GM12875 (cell line): ENCODE measurements at regions not wholly inside any gene's neighbourhood (a gene's known extent, or its start where the extent isn't known, plus 50 kb on each side); places are given as distances from the start of the nearest gene placed in this dataset.

Experiments
- H3K4me3 ChIP-seq: one replicate; pipeline ENCODE4 v1.5.1; 2011; ENCODE audit warnings: low read depth, low read length, control low read depth
- TF ChIP-seq, protein P1 (sequence below): IDR thresholded peaks from 2 replicates; pipeline ENCODE4 v1.5.1; 2011; ENCODE audit warnings: low read depth, mild to moderate bottlenecking, control low read depth, inconsistent platforms, low read length, moderate library complexity, borderline replicate concordance; ENCODE audit not compliant: insufficient read depth

DNA sequence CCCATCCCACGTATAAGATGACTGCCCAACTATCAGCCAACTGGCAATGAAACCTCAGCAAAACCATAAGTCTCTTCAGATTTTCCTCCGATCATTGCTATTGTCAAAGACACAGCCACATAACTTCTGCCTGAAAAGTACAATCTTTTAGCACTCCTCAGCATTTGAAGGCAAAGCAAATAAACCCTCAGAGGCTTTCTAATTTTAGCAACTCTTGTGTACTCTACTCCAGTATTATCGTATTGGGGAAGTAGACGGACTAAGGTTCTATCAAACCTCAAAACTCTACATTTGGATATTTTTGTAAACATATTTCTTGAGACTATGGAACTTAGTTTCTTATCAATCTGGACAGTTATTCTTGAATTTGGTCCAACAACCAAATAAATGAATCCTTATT lies 1206.2 kb upstream of the NCAM2 start:
- no peak overlapping the region for H3K4me3 ChIP-seq
- TF ChIP-seq, protein P1, sequence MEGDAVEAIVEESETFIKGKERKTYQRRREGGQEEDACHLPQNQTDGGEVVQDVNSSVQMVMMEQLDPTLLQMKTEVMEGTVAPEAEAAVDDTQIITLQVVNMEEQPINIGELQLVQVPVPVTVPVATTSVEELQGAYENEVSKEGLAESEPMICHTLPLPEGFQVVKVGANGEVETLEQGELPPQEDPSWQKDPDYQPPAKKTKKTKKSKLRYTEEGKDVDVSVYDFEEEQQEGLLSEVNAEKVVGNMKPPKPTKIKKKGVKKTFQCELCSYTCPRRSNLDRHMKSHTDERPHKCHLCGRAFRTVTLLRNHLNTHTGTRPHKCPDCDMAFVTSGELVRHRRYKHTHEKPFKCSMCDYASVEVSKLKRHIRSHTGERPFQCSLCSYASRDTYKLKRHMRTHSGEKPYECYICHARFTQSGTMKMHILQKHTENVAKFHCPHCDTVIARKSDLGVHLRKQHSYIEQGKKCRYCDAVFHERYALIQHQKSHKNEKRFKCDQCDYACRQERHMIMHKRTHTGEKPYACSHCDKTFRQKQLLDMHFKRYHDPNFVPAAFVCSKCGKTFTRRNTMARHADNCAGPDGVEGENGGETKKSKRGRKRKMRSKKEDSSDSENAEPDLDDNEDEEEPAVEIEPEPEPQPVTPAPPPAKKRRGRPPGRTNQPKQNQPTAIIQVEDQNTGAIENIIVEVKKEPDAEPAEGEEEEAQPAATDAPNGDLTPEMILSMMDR = no peak

DNA sequence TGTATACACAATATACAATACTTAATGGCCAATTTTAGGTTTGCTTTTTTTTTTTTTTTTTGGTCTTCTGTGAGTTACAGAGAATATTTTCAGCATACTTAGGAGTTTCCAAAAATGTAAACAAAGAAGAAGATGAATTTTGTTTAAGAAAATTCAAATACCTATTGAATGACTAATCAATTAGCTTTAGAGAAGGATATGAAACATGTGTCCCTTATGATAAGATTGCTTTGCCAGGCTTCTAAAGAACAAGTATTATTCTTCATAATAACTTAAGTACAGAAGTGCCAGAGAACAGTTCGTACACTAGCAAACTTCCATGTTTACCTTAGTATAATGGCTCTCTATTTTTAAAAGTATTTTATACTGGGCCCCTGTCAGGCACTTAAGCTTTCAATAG lies 1191.0 kb upstream of the NCAM2 start:
- no peak overlapping the region for H3K4me3 ChIP-seq
- TF ChIP-seq, protein P1 = no peak

DNA sequence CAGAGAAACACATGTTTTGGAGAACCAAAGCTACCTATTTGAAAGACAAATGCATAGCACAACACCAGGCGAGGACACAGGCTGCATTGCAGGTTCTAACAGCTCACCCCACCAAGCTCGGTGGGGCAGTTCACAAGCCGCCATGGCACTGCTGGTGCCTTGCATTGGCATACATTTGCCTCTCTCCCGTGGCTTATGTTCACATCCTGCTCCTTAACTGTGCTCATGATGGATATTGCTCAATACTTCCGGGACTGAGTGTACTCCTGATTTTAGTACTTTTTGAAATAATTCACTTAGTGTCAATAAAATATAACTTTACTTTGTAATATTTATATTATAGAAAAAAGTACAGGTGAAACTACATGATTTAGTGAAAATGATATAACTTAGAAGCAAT lies 1187.4 kb upstream of the NCAM2 start:
- TF ChIP-seq, protein P1 = no peak
- no peak overlapping the region for H3K4me3 ChIP-seq

DNA sequence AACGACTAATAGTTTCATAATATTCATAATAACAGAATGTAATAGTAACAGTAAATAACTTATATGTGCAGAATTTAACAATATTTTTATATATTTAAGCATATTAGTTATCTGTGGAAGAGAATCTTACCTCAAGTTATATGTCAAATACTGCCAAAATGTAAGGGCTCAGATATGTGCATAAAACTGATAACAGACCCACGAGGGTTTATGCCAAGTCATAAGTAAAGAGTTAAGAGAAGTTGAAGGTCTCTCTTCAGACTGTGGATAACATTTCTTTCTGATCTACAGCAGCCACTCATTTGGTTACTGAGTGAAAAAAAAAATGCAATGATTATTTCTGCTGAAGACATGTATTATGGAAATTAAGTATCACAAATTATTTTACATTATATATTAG lies 1167.8 kb upstream of the NCAM2 start:
- H3K4me3 ChIP-seq = no peak overlapping the region
- TF ChIP-seq, protein P1 = no peak

DNA sequence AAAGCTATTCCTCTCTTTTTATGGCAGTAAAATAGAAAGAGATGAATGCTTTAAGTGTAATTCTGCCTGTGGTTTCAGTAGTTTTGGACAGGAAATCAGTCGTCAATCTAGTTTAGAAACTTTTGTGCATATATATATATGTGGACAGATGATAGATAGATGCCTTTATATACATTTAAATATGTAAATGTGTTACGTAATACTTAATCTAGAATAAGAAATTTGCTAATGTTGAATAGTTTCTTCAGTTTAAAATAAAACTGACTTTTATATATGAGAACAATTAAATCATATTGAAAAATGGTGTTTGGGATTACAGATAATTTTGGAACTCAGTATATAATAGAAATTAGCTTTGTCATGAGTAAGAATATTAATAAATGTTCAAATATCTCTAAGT lies 1165.7 kb upstream of the NCAM2 start:
- TF ChIP-seq, protein P1 = no peak
- H3K4me3 ChIP-seq = no peak overlapping the region

DNA sequence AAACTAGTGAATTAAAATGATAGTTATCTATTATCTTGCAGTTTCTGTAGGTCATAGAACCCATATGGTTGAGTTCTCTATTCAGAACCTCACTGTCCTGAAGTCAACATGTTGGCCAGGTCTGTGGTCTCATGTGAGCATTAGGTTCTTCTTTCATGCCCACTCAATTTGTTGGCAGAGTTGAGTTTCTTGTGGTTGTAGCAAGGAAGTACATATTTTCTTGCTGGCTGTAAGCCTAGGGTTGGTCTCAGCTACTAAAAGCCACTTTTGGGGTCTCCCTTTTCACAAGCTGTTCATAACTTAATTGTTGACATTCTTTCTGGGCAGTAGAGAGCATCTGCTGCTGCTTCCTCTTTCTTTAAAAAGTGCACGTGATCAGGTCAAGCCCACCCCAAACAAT lies 1165.1 kb upstream of the NCAM2 start:
- TF ChIP-seq, protein P1 = no peak
- H3K4me3 ChIP-seq = no peak overlapping the region

DNA sequence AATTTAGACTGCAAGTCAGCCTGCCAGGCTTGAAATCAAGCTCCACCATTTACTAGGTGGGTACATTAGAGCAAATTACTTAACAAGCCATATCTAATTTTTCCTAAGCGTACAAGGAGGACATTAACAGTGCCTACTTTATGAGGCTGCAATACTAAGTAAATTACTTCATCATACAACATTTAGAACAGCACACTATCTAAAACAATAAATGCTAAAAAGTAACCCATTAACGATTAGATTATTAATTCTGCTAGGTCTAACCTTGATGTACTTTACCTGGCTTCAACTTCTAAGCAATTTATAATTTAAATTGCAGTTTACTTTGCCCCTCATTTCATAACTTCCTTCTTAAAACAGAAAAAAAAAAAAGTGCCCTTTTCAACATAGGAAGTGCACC lies 1155.6 kb upstream of the NCAM2 start:
- TF ChIP-seq, protein P1 = no peak
- H3K4me3 ChIP-seq = no peak overlapping the region
